Loucy (cell line): ENCODE measurements at regions not wholly inside any gene's neighbourhood (a gene's known extent, or its start where the extent isn't known, plus 50 kb on each side); places are given as distances from the start of the nearest gene placed in this dataset.

ENCODE experiments used
- EZH2phosphoT487 ChIP-seq: fragments of 200-600 bp; IDR thresholded peaks from 2 replicates; pipeline ENCODE4 v1.6.1; 2018; ENCODE audit warnings: antibody characterized with exemption, mild to moderate bottlenecking, moderate library complexity, borderline replicate concordance
- TF ChIP-seq, protein P1 (sequence below): fragments of 200-600 bp; sonication (generic); conservative IDR thresholded peaks from 2 replicates; pipeline ENCODE4 v1.5.1; 2014; ENCODE audit warnings: mild to moderate bottlenecking, antibody characterized with exemption, low read length

DNA sequence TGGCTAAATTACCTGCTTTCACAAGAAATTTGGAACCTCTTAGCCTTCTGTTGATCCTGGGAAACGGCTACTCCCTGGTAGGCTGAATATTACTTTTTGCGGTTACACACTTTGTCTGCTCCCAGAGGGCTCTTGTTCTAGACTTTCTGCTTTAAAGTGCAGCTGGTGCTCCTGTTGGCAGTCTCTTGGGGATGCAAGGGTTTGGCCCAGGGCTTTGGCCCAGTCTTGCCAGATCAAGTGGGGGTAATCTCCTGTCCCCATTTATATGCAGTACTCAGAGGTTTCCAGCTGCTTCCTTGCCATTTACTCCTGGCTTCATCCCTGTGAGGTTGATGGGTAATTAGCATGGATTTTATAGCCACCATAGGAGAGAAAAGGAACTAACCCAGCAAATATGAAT, 558.2 kb upstream of the MIS18BP1 start:
- TF ChIP-seq EZH2phosphoT487, result no peak
- TF ChIP-seq, protein P1, sequence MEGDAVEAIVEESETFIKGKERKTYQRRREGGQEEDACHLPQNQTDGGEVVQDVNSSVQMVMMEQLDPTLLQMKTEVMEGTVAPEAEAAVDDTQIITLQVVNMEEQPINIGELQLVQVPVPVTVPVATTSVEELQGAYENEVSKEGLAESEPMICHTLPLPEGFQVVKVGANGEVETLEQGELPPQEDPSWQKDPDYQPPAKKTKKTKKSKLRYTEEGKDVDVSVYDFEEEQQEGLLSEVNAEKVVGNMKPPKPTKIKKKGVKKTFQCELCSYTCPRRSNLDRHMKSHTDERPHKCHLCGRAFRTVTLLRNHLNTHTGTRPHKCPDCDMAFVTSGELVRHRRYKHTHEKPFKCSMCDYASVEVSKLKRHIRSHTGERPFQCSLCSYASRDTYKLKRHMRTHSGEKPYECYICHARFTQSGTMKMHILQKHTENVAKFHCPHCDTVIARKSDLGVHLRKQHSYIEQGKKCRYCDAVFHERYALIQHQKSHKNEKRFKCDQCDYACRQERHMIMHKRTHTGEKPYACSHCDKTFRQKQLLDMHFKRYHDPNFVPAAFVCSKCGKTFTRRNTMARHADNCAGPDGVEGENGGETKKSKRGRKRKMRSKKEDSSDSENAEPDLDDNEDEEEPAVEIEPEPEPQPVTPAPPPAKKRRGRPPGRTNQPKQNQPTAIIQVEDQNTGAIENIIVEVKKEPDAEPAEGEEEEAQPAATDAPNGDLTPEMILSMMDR, result no peak
